Kidney epithelial cell (primary cell): ENCODE measurements at regions not wholly inside any gene's neighbourhood (a gene's known extent, or its start where the extent isn't known, plus 50 kb on each side); places are given as distances from the start of the nearest gene placed in this dataset.
"Not testable (repeated sequence)": the region's sequence is repeated elsewhere in the genome, so short reads cannot be mapped to it uniquely, and the experiment has no call there.

Experiments
- DNase-seq: peaks from one replicate; pipeline ENCODE4 v3.0.0-alpha.2; 2010; ENCODE audit warnings: low read depth
- H3K27me3 ChIP-seq: 2 replicates; pipeline ENCODE4 v1.6.0; 2011; ENCODE audit warnings: low read length; ENCODE audit not compliant: control insufficient read depth, insufficient read depth
- H3K36me3 ChIP-seq: 2 replicates; pipeline ENCODE4 v1.5.1; 2011; ENCODE audit warnings: low read length; ENCODE audit not compliant: control insufficient read depth, insufficient read depth
- H3K4me3 ChIP-seq: 2 replicates; pipeline ENCODE4 v1.5.1; 2011; ENCODE audit warnings: low read depth, mild to moderate bottlenecking, control low read depth, low read length
- CTCF ChIP-seq: IDR thresholded peaks from 2 replicates; pipeline ENCODE4 v1.5.1; 2011; ENCODE audit warnings: mild to moderate bottlenecking, moderate library complexity, low read length, control low read depth, inconsistent platforms; ENCODE audit not compliant: insufficient read depth, poor library complexity, severe bottlenecking

- no peaks in the 10 kb centered on the region for H3K36me3 ChIP-seq
- DNase-seq, result no peak
- no peak overlapping the region for H3K4me3 ChIP-seq
- no peaks in the 10 kb centered on the region for H3K27me3 ChIP-seq
- no peak for TF ChIP-seq CTCF
These were observed 94.4 kb downstream of the DAD1 start for GRCh38 chr14:22494486-22495135.

GRCh38 chr14:22493753-22494152 is 95.3 kb downstream of the DAD1 start:
- Histone ChIP-seq H3K36me3 (no peaks in the 10 kb centered on the region), H3K4me3 (no peak overlapping the region), H3K27me3 (no peaks in the 10 kb centered on the region)
- no peak for TF ChIP-seq CTCF
- DNase-seq, result no peak

GRCh38 chr14:22492622-22493542 is 96.1 kb downstream of the DAD1 start:
- no peak for DNase-seq
- no peak for TF ChIP-seq CTCF
- Histone ChIP-seq H3K4me3 (no peak overlapping the region), H3K27me3 (no peaks in the 10 kb centered on the region), H3K36me3 (no peaks in the 10 kb centered on the region)

GRCh38 chr14:22491683-22492621 is 97.1 kb downstream of the DAD1 start:
- H3K27me3 ChIP-seq, result no peaks in the 10 kb centered on the region
- no peak overlapping the region for H3K4me3 ChIP-seq
- no peak for TF ChIP-seq CTCF
- H3K36me3 ChIP-seq, result no peaks in the 10 kb centered on the region
- DNase-seq, result no peak

- DNase-seq, H3K36me3 ChIP-seq, H3K4me3 ChIP-seq, H3K27me3 ChIP-seq: not testable (repeated sequence)
These were observed 98.0 kb downstream of the DAD1 start for GRCh38 chr14:22491053-22491452.
